G401.6 (cell line): ENCODE measurements at regions not wholly inside any gene's neighbourhood (a gene's known extent, or its start where the extent isn't known, plus 50 kb on each side); places are given as distances from the start of the nearest gene placed in this dataset.
"Not testable (repeated sequence)": the region's sequence is repeated elsewhere in the genome, so short reads cannot be mapped to it uniquely, and the experiment has no call there.

Source experiments
- FAIRE-seq: peaks from 2 replicates; lab custom pipeline; 2012; peaks lifted over from hg19 to GRCh38; lab: Jason Lieb, UNC

GRCh38 chr2:224109751-224110150 is 70.7 kb upstream of the SERPINE2 start:
- FAIRE-seq = no peak

- no peak for FAIRE-seq
These were observed 67.7 kb upstream of the SERPINE2 start for GRCh38 chr2:224106794-224107193.

GRCh38 chr2:224104668-224105386 is 65.7 kb upstream of the SERPINE2 start:
- FAIRE-seq = no peak

GRCh38 chr2:224103651-224104050 is 64.6 kb upstream of the SERPINE2 start:
- no peak for FAIRE-seq

- FAIRE-seq = no peak
These were observed 63.9 kb upstream of the SERPINE2 start for GRCh38 chr2:224102991-224103390.

- FAIRE-seq = no peak
These were observed 62.9 kb upstream of the SERPINE2 start for GRCh38 chr2:224101820-224102630.

GRCh38 chr2:224099861-224100643 is 61.0 kb upstream of the SERPINE2 start:
- no peak for FAIRE-seq

GRCh38 chr2:224098481-224099230 is 59.6 kb upstream of the SERPINE2 start:
- FAIRE-seq = no peak

GRCh38 chr2:224094413-224094812 is 55.3 kb upstream of the SERPINE2 start:
- FAIRE-seq = no peak

- FAIRE-seq = not testable (repeated sequence)
These were observed 52.6 kb upstream of the SERPINE2 start for GRCh38 chr2:224091671-224092070.

- not testable (repeated sequence) for FAIRE-seq
These were observed 50.5 kb upstream of the SERPINE2 start for GRCh38 chr2:224089606-224090005.
